Panc1 (cell line): ENCODE measurements at regions not wholly inside any gene's neighbourhood (a gene's known extent, or its start where the extent isn't known, plus 50 kb on each side); places are given as distances from the start of the nearest gene placed in this dataset.

Experiments
- ATAC-seq: fragments of 200-7000 bp; cut with Tn5 transposase; 2 replicates; pipeline ENCODE4 v1.9.1; 2020; ENCODE audit warnings: mild to moderate bottlenecking, moderate library complexity
- BruUV-seq: library from RNA; stranded (reverse); fragments of 400-500 nt; replicated peaks from 2 replicates; lab custom pipeline; 2021; lab: Mats Ljungman, UMichigan
- CTCF ChIA-PET: fragments of 300-600 bp; sonication (Branson Sonifier 250); formaldehyde crosslinking; loops from one replicate; lab custom pipeline; 2022; ENCODE audit warnings: antibody characterized with exemption; lab: Charles Lee
- POLR2A ChIA-PET: fragments of 300-600 bp; sonication (Branson Sonifier 250); formaldehyde crosslinking; loops from one replicate; lab custom pipeline; 2022; ENCODE audit warnings: antibody characterized with exemption; lab: Charles Lee
- DNase-seq: peaks from one replicate; pipeline ENCODE4 v3.0.0-alpha.2; 2010; ENCODE audit warnings: low read depth, low spot score
- H3K27ac ChIP-seq: 2 replicates; pipeline ENCODE4 v1.5.1; 2011; ENCODE audit warnings: mild to moderate bottlenecking, low read length, inconsistent platforms
- H3K27me3 ChIP-seq: fragments of 200-500 bp; sonication (Bioruptor generic); 2 replicates; pipeline ENCODE4 v1.6.0; 2014; ENCODE audit warnings: low read length, inconsistent platforms; ENCODE audit not compliant: control insufficient read depth, insufficient read depth
- H3K36me3 ChIP-seq: fragments of 200-500 bp; sonication (Bioruptor generic); 2 replicates; pipeline ENCODE4 v1.5.1; 2014; ENCODE audit warnings: inconsistent platforms, mild to moderate bottlenecking, low read length, moderate library complexity; ENCODE audit not compliant: control insufficient read depth, insufficient read depth
- H3K4me1 ChIP-seq: 2 replicates; pipeline ENCODE4 v1.5.1; 2011; ENCODE audit warnings: inconsistent platforms, mild to moderate bottlenecking, low read length, moderate library complexity; ENCODE audit not compliant: control insufficient read depth, insufficient read depth
- H3K4me3 ChIP-seq, 2 experiments: 2 replicates each; pipeline ENCODE4 v1.5.1; 2011 to 2012; ENCODE audit warnings: low read depth in 2 of 2, low read length in 2 of 2, mild to moderate bottlenecking in 2 of 2, inconsistent platforms in 1 of 2, moderate library complexity in 1 of 2
- H3K9me3 ChIP-seq: fragments of 200-500 bp; sonication (Bioruptor generic); 2 replicates; pipeline ENCODE4 v1.5.1; 2014; ENCODE audit warnings: low read depth, mild to moderate bottlenecking, inconsistent platforms, low read length, moderate library complexity; ENCODE audit not compliant: control insufficient read depth, insufficient read depth
- POLR2AphosphoS5 ChIP-seq: IDR thresholded peaks from 2 replicates; pipeline ENCODE4 v1.6.1; 2012; ENCODE audit warnings: mild to moderate bottlenecking, low read depth, low read length, moderate library complexity
- SIN3A ChIP-seq: IDR thresholded peaks from 2 replicates; pipeline ENCODE4 v1.6.1; 2012; ENCODE audit warnings: low read depth, mild to moderate bottlenecking, low read length, moderate library complexity, borderline replicate concordance; ENCODE audit not compliant: insufficient read depth
- TCF7L2 ChIP-seq: IDR thresholded peaks from 2 replicates; pipeline ENCODE4 v1.6.1; 2011; ENCODE audit warnings: mild to moderate bottlenecking, low read depth, low read length, inconsistent platforms
- in situ Hi-C: cut with HindIII; loops from 2 replicates; pipeline ENCODE4 v1.10.0; 2016; ENCODE audit warnings: low sequenced_read_pairs, low pct_unique_long_range_greater_than_20kb
- intact Hi-C: fragments of 100-400 bp; cut with micrococcal nuclease; formaldehyde crosslinking; loops from one replicate; pipeline ENCODE4 v1.10.0; 2022; ENCODE audit not compliant: unreplicated experiment
- TF ChIP-seq, protein P1 (sequence below): fragments of 450-650 bp; IDR thresholded peaks from 2 replicates; pipeline ENCODE4 v1.5.1; 2017; ENCODE audit warnings: mild to moderate bottlenecking
- TF ChIP-seq, protein P2 (sequence below), 2 experiments: IDR thresholded peaks; 2 replicates each; pipeline ENCODE4 v1.6.1; 2011 to 2012; ENCODE audit warnings: low read depth in 2 of 2, control low read depth in 1 of 2, low read length in 1 of 2, mild to moderate bottlenecking in 1 of 2, moderate library complexity in 1 of 2; ENCODE audit not compliant: insufficient read depth in 1 of 2

DNA sequence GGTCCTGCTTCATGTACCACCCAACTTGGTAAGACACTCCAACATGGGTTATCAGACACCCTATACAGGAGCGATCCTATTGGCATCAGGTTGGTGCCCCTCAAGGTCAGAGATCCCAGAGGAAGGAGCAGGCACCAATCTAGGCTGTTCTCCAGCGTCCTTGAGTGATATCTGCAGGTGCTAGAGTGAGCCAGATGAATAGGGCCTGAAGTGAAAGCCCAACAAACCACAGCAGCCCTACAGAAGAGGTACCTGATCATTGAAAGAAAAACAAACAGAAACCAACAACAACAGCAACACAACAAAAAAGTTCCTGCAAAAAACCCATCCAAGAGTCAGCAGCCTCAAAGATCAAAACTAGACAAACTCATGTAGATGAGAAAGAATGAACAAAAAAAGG is 584.8 kb downstream of the HINT1 start:
- no peaks in the 10 kb centered on the region for H3K27me3 ChIP-seq
- no peak for ATAC-seq
- no TSS peak for BruUV-seq
- ChIA-PET CTCF (no interaction called here), POLR2A (no interaction called here)
- no peaks in the 10 kb centered on the region for H3K9me3 ChIP-seq
- no peak overlapping the region for H3K27ac ChIP-seq
- intact Hi-C loops: no loop called here
- no peak overlapping the region for H3K4me3 ChIP-seq
- no peaks in the 10 kb centered on the region for H3K36me3 ChIP-seq
- in situ Hi-C loops: no loop called here
- TF ChIP-seq TCF7L2: no peak
- TF ChIP-seq, protein P1, sequence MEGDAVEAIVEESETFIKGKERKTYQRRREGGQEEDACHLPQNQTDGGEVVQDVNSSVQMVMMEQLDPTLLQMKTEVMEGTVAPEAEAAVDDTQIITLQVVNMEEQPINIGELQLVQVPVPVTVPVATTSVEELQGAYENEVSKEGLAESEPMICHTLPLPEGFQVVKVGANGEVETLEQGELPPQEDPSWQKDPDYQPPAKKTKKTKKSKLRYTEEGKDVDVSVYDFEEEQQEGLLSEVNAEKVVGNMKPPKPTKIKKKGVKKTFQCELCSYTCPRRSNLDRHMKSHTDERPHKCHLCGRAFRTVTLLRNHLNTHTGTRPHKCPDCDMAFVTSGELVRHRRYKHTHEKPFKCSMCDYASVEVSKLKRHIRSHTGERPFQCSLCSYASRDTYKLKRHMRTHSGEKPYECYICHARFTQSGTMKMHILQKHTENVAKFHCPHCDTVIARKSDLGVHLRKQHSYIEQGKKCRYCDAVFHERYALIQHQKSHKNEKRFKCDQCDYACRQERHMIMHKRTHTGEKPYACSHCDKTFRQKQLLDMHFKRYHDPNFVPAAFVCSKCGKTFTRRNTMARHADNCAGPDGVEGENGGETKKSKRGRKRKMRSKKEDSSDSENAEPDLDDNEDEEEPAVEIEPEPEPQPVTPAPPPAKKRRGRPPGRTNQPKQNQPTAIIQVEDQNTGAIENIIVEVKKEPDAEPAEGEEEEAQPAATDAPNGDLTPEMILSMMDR: no peak
- TF ChIP-seq, protein P2, sequence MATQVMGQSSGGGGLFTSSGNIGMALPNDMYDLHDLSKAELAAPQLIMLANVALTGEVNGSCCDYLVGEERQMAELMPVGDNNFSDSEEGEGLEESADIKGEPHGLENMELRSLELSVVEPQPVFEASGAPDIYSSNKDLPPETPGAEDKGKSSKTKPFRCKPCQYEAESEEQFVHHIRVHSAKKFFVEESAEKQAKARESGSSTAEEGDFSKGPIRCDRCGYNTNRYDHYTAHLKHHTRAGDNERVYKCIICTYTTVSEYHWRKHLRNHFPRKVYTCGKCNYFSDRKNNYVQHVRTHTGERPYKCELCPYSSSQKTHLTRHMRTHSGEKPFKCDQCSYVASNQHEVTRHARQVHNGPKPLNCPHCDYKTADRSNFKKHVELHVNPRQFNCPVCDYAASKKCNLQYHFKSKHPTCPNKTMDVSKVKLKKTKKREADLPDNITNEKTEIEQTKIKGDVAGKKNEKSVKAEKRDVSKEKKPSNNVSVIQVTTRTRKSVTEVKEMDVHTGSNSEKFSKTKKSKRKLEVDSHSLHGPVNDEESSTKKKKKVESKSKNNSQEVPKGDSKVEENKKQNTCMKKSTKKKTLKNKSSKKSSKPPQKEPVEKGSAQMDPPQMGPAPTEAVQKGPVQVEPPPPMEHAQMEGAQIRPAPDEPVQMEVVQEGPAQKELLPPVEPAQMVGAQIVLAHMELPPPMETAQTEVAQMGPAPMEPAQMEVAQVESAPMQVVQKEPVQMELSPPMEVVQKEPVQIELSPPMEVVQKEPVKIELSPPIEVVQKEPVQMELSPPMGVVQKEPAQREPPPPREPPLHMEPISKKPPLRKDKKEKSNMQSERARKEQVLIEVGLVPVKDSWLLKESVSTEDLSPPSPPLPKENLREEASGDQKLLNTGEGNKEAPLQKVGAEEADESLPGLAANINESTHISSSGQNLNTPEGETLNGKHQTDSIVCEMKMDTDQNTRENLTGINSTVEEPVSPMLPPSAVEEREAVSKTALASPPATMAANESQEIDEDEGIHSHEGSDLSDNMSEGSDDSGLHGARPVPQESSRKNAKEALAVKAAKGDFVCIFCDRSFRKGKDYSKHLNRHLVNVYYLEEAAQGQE (IDR thresholded peaks at IDR 0.05; ENCODE audit: insufficient read depth in 1 of 2, low read depth in 2 of 2, low read length in 1 of 2): no peak
- no peak for TF ChIP-seq SIN3A
- TF ChIP-seq POLR2AphosphoS5: no peak
- DNase-seq: no peak
- no peaks in the 10 kb centered on the region for H3K4me1 ChIP-seq

DNA sequence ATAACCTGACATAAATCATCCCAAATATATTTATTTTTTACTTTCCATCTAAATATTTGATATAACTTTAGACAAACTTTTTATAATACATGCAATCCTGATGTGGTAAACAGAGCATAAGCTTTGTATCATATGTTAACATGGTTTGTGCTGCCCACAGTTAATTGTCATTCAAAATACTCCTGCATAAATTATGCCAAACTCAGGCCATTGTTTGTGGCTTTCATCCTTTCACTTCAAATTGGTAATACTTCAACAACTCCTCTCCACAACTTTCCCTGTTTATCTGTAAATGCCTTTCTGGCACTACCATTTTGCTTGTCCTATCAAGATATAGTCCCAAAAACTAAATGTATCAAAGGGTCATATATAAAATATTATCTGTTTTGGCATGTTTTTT is 586.7 kb downstream of the HINT1 start:
- TF ChIP-seq, protein P2 (IDR thresholded peaks at IDR 0.05; ENCODE audit: insufficient read depth in 1 of 2, low read depth in 2 of 2, low read length in 1 of 2): no peak
- no peak for TF ChIP-seq SIN3A

More for the DNA sequence above, 586.7 kb downstream of the HINT1 start:
- intact Hi-C loops: no loop called here
- ATAC-seq: no peak
- Histone ChIP-seq H3K27me3 (no peaks in the 10 kb centered on the region), H3K4me1 (no peaks in the 10 kb centered on the region), H3K36me3 (no peaks in the 10 kb centered on the region), H3K4me3 (no peak overlapping the region), H3K27ac (no peak overlapping the region), H3K9me3 (no peaks in the 10 kb centered on the region)
- ChIA-PET CTCF (no interaction called here), POLR2A (no interaction called here)
- no peak for DNase-seq
- no TSS peak for BruUV-seq
- in situ Hi-C loops: no loop called here
